ENCODE measurements at regions not wholly inside any gene's neighbourhood (a gene's known extent, or its start where the extent isn't known, plus 50 kb on each side); places are given as distances from the start of the nearest gene placed in this dataset.

- Histone ChIP-seq H3K4me3 (ENCODE audit: low read length) (no peak overlapping the region), H3K4me1 (ENCODE audit: control insufficient read depth, insufficient read depth, low read length) (peaks cover 10% of the 10 kb centered on the region), H3K9me3 (ENCODE audit: control insufficient read depth, insufficient read depth, low read length) (no peaks in the 10 kb centered on the region), H3K36me3 (ENCODE audit: control insufficient read depth, insufficient read depth, low read length) (no peaks in the 10 kb centered on the region), H3K27me3 (ENCODE audit: control insufficient read depth, insufficient read depth, low read length) (no peaks in the 10 kb centered on the region), H3K27ac (ENCODE audit: low read length) (no peak overlapping the region)
- ATAC-seq, result peak in 1 of 3 donors; percentile 40
- no peak for DNase-seq
- no peaks in the 10 kb centered on the region for H3K9me3 Mint-ChIP-seq
- no peak for TF ChIP-seq CTCF (IDR thresholded peaks at IDR 0.05)
- intact Hi-C loops (cut with micrococcal nuclease), result no loop called here
- H3K27me3 Mint-ChIP-seq (ENCODE audit: low read depth in 2 of 2), result no peaks in the 10 kb centered on the region
- WGBS (ENCODE audit: insufficient coverage), result 98% methylated on average over 4 of the region's 5 CpGs
- no peaks in the 10 kb centered on the region for H3K36me3 Mint-ChIP-seq
- H3K27ac Mint-ChIP-seq, result no peak overlapping the region
- no peaks in the 10 kb centered on the region for H3K4me1 Mint-ChIP-seq
- no peak overlapping the region for H3K4me3 Mint-ChIP-seq
Measured at GRCh38 chr1:235025422-235025984, 103.1 kb downstream of the TOMM20 start.

- H3K4me3 Mint-ChIP-seq, result no peak overlapping the region
- no peak overlapping the region for H3K27ac Mint-ChIP-seq
- H3K27ac ChIP-seq (ENCODE audit: low read length), result no peak overlapping the region
- H3K4me1 Mint-ChIP-seq, result no peaks in the 10 kb centered on the region
- 82% methylated on average over 7 of the region's 7 CpGs for WGBS (ENCODE audit: insufficient coverage)
- TF ChIP-seq CTCF (IDR thresholded peaks at IDR 0.05), result no peak
- H3K36me3 ChIP-seq (ENCODE audit: control insufficient read depth, insufficient read depth, low read length), result no peaks in the 10 kb centered on the region
- H3K4me1 ChIP-seq (ENCODE audit: control insufficient read depth, insufficient read depth, low read length), result peaks cover 4% of the 10 kb centered on the region
- ATAC-seq (peak in 1 of 3 donors; percentile 41), DNase-seq (no peak)
- intact Hi-C loops (cut with micrococcal nuclease), result no loop called here
- no peaks in the 10 kb centered on the region for H3K36me3 Mint-ChIP-seq
- no peaks in the 10 kb centered on the region for H3K9me3 ChIP-seq (ENCODE audit: control insufficient read depth, insufficient read depth, low read length)
- H3K27me3 Mint-ChIP-seq (ENCODE audit: low read depth in 2 of 2), result no peaks in the 10 kb centered on the region
- no peaks in the 10 kb centered on the region for H3K9me3 Mint-ChIP-seq
- no peak overlapping the region for H3K4me3 ChIP-seq (ENCODE audit: low read length)
- H3K27me3 ChIP-seq (ENCODE audit: control insufficient read depth, insufficient read depth, low read length), result no peaks in the 10 kb centered on the region
Measured at GRCh38 chr1:235024711-235025421, 103.8 kb downstream of the TOMM20 start.

- intact Hi-C loops (cut with micrococcal nuclease), result no loop called here
- no peaks in the 10 kb centered on the region for H3K36me3 ChIP-seq (ENCODE audit: control insufficient read depth, insufficient read depth, low read length)
- no peaks in the 10 kb centered on the region for H3K9me3 ChIP-seq (ENCODE audit: control insufficient read depth, insufficient read depth, low read length)
- DNase-seq (no peak), ATAC-seq (no peak)
- Mint-ChIP-seq H3K27ac (no peak overlapping the region), H3K4me3 (no peak overlapping the region), H3K9me3 (no peaks in the 10 kb centered on the region), H3K36me3 (peaks cover 3% of the 10 kb centered on the region), H3K27me3 (ENCODE audit: low read depth in 2 of 2) (no peaks in the 10 kb centered on the region), H3K4me1 (peaks cover 5 to 6% of the 10 kb centered on the region in 2 donors)
- peaks cover 3% of the 10 kb centered on the region for H3K4me1 ChIP-seq (ENCODE audit: control insufficient read depth, insufficient read depth, low read length)
- no peak overlapping the region for H3K27ac ChIP-seq (ENCODE audit: low read length)
- WGBS (ENCODE audit: insufficient coverage), result 78% methylated on average over 10 of the region's 10 CpGs
- TF ChIP-seq CTCF (IDR thresholded peaks at IDR 0.05), result no peak
- no peaks in the 10 kb centered on the region for H3K27me3 ChIP-seq (ENCODE audit: control insufficient read depth, insufficient read depth, low read length)
- no peak overlapping the region for H3K4me3 ChIP-seq (ENCODE audit: low read length)
Measured at GRCh38 chr1:235023711-235024439, 104.8 kb downstream of the TOMM20 start.
